Upper lobe of left lung (tissue), 6 donors: ENCODE measurements at regions not wholly inside any gene's neighbourhood (a gene's known extent, or its start where the extent isn't known, plus 50 kb on each side); places are given as distances from the start of the nearest gene placed in this dataset.

Experiments used
- ATAC-seq, 2 donors: fragments of 200-7000 bp; cut with Tn5 transposase; one replicate each; pipeline ENCODE4 v1.9.1; 2022; ENCODE audit warnings: mild to moderate bottlenecking in 2 of 2, moderate library complexity in 2 of 2; ENCODE audit not compliant: low FRiP score in 2 of 2
- DNase-seq, 2 donors: peaks; one replicate each; pipeline ENCODE4 v3.0.0-alpha.2; 2019 to 2020
- H3K27ac ChIP-seq, 4 donors: fragments of 200-600 bp; sonication (generic); one replicate each; pipeline ENCODE4 v1.5.1; 2016 to 2019
- H3K27me3 ChIP-seq, 4 donors: fragments of 200-600 bp; sonication (generic); one replicate each; pipeline ENCODE4 v1.5.1; 2017 to 2019
- H3K36me3 ChIP-seq, 4 donors: fragments of 200-600 bp; sonication (generic); one replicate each; pipeline ENCODE4 v1.5.1; 2016 to 2019
- H3K4me1 ChIP-seq, 4 donors: fragments of 200-600 bp; sonication (generic); one replicate each; pipeline ENCODE4 v1.5.1; 2018 to 2019
- H3K4me3 ChIP-seq, 4 donors: fragments of 200-600 bp; sonication (generic); one replicate each; pipeline ENCODE4 v1.5.1; 2017 to 2019; ENCODE audit warnings: mild to moderate bottlenecking in 2 of 4, moderate library complexity in 1 of 4
- H3K9me3 ChIP-seq, 4 donors: fragments of 200-600 bp; sonication (generic); one replicate each; pipeline ENCODE4 v1.5.1; 2018 to 2019
- EP300 ChIP-seq, 4 donors: sonication (generic); formaldehyde crosslinking; IDR thresholded peaks; one replicate each; pipeline ENCODE4 v1.5.1; 2017; ENCODE audit warnings: antibody characterized with exemption in 4 of 4, control low read depth in 2 of 4
- POLR2A ChIP-seq, 4 donors: fragments of 450-650 bp; IDR thresholded peaks; one replicate each; pipeline ENCODE4 v1.5.1; 2016 to 2017; ENCODE audit warnings: antibody characterized with exemption in 4 of 4, mild to moderate bottlenecking in 2 of 4
- POLR2AphosphoS5 ChIP-seq, 2 donors: sonication (generic); formaldehyde crosslinking; IDR thresholded peaks; one replicate each; pipeline ENCODE4 v1.5.1; 2017; ENCODE audit warnings: antibody characterized with exemption in 2 of 2
- WGBS, 2 donors: methylation state at CpG; one replicate each; pipeline ENCODE4 v1.1.5; 2017 to 2018; 5-methylcytosine and 5-hydroxymethylcytosine counted together
- small RNA-seq, 4 donors: library from RNA; depleted of rRNA; stranded (forward); fragments of <200 nt; gene quantifications; one replicate each; pipeline ENCODE3, GENCODE V24; 2016
- TF ChIP-seq, protein P1 (sequence below), 6 experiments: fragments of 450-650 bp in 4 of 6; fragments of 200-600 bp in 2 of 6; sonication (generic) in 2 of 6; IDR thresholded peaks; one replicate each; pipeline ENCODE4 v1.5.1; 2016 to 2019; ENCODE audit warnings: antibody characterized with exemption in 6 of 6
- donor health status: DM: no; HTN: no; CAD: no; lungs with moderate emphysema.
- donor health status: DM: no; HTN: yes; CAD: no; lungs with severe emphysema.

DNA sequence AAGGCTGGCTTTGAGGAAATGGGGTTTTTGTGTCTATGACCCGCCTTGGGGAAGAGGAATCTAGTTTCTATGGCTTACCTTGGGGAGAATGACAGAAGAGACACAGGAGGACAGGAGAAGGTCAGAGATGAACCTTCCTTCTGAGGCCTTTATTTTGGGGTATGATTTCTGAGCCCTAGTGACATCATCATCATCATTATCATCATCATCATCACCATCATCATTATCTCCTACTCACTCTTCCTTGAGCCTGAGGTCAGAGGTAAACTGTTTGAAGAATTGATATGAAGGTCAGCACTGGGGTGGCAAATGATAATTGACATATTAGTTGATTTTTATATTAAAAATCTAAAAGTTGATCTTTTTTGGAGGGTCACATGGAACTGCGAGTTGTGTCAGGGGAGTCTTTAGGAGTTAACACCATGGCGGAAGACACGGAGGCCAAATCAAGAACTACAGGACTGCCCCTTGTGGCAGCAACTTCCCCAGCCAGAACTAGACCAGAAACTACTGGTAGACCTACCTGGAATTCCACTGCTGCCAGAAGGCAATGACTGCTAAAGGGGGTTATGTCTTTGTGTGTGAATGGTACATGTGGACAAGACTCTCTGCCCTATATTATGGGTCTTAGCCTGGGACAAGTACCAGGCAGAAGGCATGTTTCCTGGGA lies 49.8 kb upstream of the WLS start:
- ATAC-seq (no peak), DNase-seq (no peak)
- no peaks in the 10 kb centered on the region for H3K4me1 ChIP-seq
- H3K9me3 ChIP-seq = no peaks in the 10 kb centered on the region
- H3K4me3 ChIP-seq = no peak overlapping the region
- no peak overlapping the region for H3K27ac ChIP-seq
- H3K36me3 ChIP-seq = no peaks in the 10 kb centered on the region
- TF ChIP-seq EP300 (IDR thresholded peaks at IDR 0.05) (no peak), POLR2A (IDR thresholded peaks at IDR 0.05) (no peak), POLR2AphosphoS5 (IDR thresholded peaks at IDR 0.05) (no peak)
- TF ChIP-seq, protein P1, sequence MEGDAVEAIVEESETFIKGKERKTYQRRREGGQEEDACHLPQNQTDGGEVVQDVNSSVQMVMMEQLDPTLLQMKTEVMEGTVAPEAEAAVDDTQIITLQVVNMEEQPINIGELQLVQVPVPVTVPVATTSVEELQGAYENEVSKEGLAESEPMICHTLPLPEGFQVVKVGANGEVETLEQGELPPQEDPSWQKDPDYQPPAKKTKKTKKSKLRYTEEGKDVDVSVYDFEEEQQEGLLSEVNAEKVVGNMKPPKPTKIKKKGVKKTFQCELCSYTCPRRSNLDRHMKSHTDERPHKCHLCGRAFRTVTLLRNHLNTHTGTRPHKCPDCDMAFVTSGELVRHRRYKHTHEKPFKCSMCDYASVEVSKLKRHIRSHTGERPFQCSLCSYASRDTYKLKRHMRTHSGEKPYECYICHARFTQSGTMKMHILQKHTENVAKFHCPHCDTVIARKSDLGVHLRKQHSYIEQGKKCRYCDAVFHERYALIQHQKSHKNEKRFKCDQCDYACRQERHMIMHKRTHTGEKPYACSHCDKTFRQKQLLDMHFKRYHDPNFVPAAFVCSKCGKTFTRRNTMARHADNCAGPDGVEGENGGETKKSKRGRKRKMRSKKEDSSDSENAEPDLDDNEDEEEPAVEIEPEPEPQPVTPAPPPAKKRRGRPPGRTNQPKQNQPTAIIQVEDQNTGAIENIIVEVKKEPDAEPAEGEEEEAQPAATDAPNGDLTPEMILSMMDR (IDR thresholded peaks at IDR 0.05) = no peak
- 77 to 90% methylated on average over 4 of the region's 4 CpGs for WGBS, 2 donors
- no peaks in the 10 kb centered on the region for H3K27me3 ChIP-seq

Small RNAs in the stretch of these regions (small RNA-seq; reads per million reads assigned to genes)
- 0 to 0.07 (median 0) reads per million in 4 donors for gene COX6B1P7
